ENCODE measurements at regions not wholly inside any gene's neighbourhood (a gene's known extent, or its start where the extent isn't known, plus 50 kb on each side); places are given as distances from the start of the nearest gene placed in this dataset.
"Not testable (repeated sequence)": the region's sequence is repeated elsewhere in the genome, so short reads cannot be mapped to it uniquely, and the experiment has no call there.

GRCh38 chr21:9739240-9739639, 782.1 kb upstream of the TPTE start:
- Histone ChIP-seq H3K9ac (ENCODE audit: extremely low read depth, low read length, poor library complexity, severe bottlenecking) (no peak overlapping the region), H3K27ac (ENCODE audit: low read depth, low read length) (no peak overlapping the region), H3K9me3 (ENCODE audit: control insufficient read depth, low read length) (peaks cover 85% of the 10 kb centered on the region), H3K4me3 (ENCODE audit: low read length) (no peak overlapping the region), H3K4me1 (ENCODE audit: control insufficient read depth, insufficient read depth, low read length) (no peaks in the 10 kb centered on the region), H3K27me3 (ENCODE audit: control insufficient read depth, insufficient read depth, low read length, poor library complexity, severe bottlenecking) (no peaks in the 10 kb centered on the region), H3K36me3 (ENCODE audit: control insufficient read depth, insufficient read depth, low read length) (no peaks in the 10 kb centered on the region)
- no peaks in the 10 kb centered on the region for H3K4me1 Mint-ChIP-seq
- no peak for DNase-seq
- H3K36me3 Mint-ChIP-seq (ENCODE audit: low read depth), result no peaks in the 10 kb centered on the region
- no peaks in the 10 kb centered on the region for H3K27me3 Mint-ChIP-seq (ENCODE audit: insufficient read depth)
- WGBS, 2 experiments (ENCODE audit: insufficient coverage in 1 of 2, insufficient read length in 1 of 2), result 77 to 89% methylated on average over 2 to 3 of the region's 3 CpGs
- H3K27ac Mint-ChIP-seq, result no peak overlapping the region
- peaks cover 5% of the 10 kb centered on the region for H3K9me3 Mint-ChIP-seq
- no peak for TF ChIP-seq CTCF (conservative IDR thresholded peaks at IDR 0.05)
- H3K4me3 Mint-ChIP-seq, result no peak overlapping the region

GRCh38 chr21:9740177-9740941, 781.0 kb upstream of the TPTE start:
- Histone ChIP-seq H3K4me3 (ENCODE audit: low read length) (peak overlapping the region; percentile 7), H3K9me3 (ENCODE audit: control insufficient read depth, low read length) (peaks cover 88% of the 10 kb centered on the region)
- H3K4me1 ChIP-seq (ENCODE audit: control insufficient read depth, insufficient read depth, low read length); DNase-seq; H3K4me1 Mint-ChIP-seq; H3K27ac ChIP-seq (ENCODE audit: low read depth, low read length); H3K9ac ChIP-seq (ENCODE audit: extremely low read depth, low read length, poor library complexity, severe bottlenecking); H3K9me3 Mint-ChIP-seq; H3K27ac Mint-ChIP-seq; H3K4me3 Mint-ChIP-seq; H3K36me3 Mint-ChIP-seq (ENCODE audit: low read depth); H3K27me3 ChIP-seq (ENCODE audit: control insufficient read depth, insufficient read depth, low read length, poor library complexity, severe bottlenecking); H3K27me3 Mint-ChIP-seq (ENCODE audit: insufficient read depth); H3K36me3 ChIP-seq (ENCODE audit: control insufficient read depth, insufficient read depth, low read length): not testable (repeated sequence)
- 65 to 73% methylated on average over 3 to 5 of the region's 8 CpGs for WGBS, 2 experiments (ENCODE audit: insufficient coverage in 1 of 2, insufficient read length in 1 of 2)

- H3K27me3 Mint-ChIP-seq (ENCODE audit: insufficient read depth); H3K4me3 ChIP-seq (ENCODE audit: low read length); H3K27ac ChIP-seq (ENCODE audit: low read depth, low read length); H3K4me1 ChIP-seq (ENCODE audit: control insufficient read depth, insufficient read depth, low read length); H3K27me3 ChIP-seq (ENCODE audit: control insufficient read depth, insufficient read depth, low read length, poor library complexity, severe bottlenecking); H3K4me1 Mint-ChIP-seq; H3K36me3 Mint-ChIP-seq (ENCODE audit: low read depth); H3K9me3 Mint-ChIP-seq; H3K27ac Mint-ChIP-seq; H3K9ac ChIP-seq (ENCODE audit: extremely low read depth, low read length, poor library complexity, severe bottlenecking); H3K4me3 Mint-ChIP-seq; DNase-seq; H3K36me3 ChIP-seq (ENCODE audit: control insufficient read depth, insufficient read depth, low read length): not testable (repeated sequence)
- peaks cover 93% of the 10 kb centered on the region for H3K9me3 ChIP-seq (ENCODE audit: control insufficient read depth, low read length)
- 70 to 80% methylated on average over 6 to 8 of the region's 8 CpGs for WGBS, 2 experiments (ENCODE audit: insufficient coverage in 1 of 2, insufficient read length in 1 of 2)
These were observed 780.2 kb upstream of the TPTE start for GRCh38 chr21:9740991-9741742.

- H3K36me3 ChIP-seq (ENCODE audit: control insufficient read depth, insufficient read depth, low read length); DNase-seq; H3K4me1 ChIP-seq (ENCODE audit: control insufficient read depth, insufficient read depth, low read length); H3K9me3 Mint-ChIP-seq; H3K27me3 Mint-ChIP-seq (ENCODE audit: insufficient read depth); H3K27ac Mint-ChIP-seq; H3K4me1 Mint-ChIP-seq; H3K4me3 Mint-ChIP-seq; H3K27ac ChIP-seq (ENCODE audit: low read depth, low read length); H3K9ac ChIP-seq (ENCODE audit: extremely low read depth, low read length, poor library complexity, severe bottlenecking); H3K27me3 ChIP-seq (ENCODE audit: control insufficient read depth, insufficient read depth, low read length, poor library complexity, severe bottlenecking); H3K36me3 Mint-ChIP-seq (ENCODE audit: low read depth): not testable (repeated sequence)
- 86% methylated on average over 10 of the region's 10 CpGs for WGBS, 2 experiments (ENCODE audit: insufficient coverage in 1 of 2, insufficient read length in 1 of 2)
- H3K9me3 ChIP-seq (ENCODE audit: control insufficient read depth, low read length), result peaks cover 88% of the 10 kb centered on the region
- peak overlapping the region; percentile 47 for H3K4me3 ChIP-seq (ENCODE audit: low read length)
These were observed 777.8 kb upstream of the TPTE start for GRCh38 chr21:9743566-9743965.

- H3K27ac Mint-ChIP-seq; H3K9ac ChIP-seq (ENCODE audit: extremely low read depth, low read length, poor library complexity, severe bottlenecking); H3K36me3 Mint-ChIP-seq (ENCODE audit: low read depth); H3K27me3 Mint-ChIP-seq (ENCODE audit: insufficient read depth); H3K9me3 Mint-ChIP-seq; H3K36me3 ChIP-seq (ENCODE audit: control insufficient read depth, insufficient read depth, low read length); H3K27ac ChIP-seq (ENCODE audit: low read depth, low read length); H3K4me1 ChIP-seq (ENCODE audit: control insufficient read depth, insufficient read depth, low read length); H3K4me1 Mint-ChIP-seq; DNase-seq; H3K27me3 ChIP-seq (ENCODE audit: control insufficient read depth, insufficient read depth, low read length, poor library complexity, severe bottlenecking); H3K4me3 Mint-ChIP-seq: not testable (repeated sequence)
- WGBS, 2 experiments (ENCODE audit: insufficient coverage in 1 of 2, insufficient read length in 1 of 2), result 25 to 37% methylated on average over 3 to 4 of the region's 4 CpGs
- Histone ChIP-seq H3K4me3 (ENCODE audit: low read length) (peak overlapping the region; percentile 47), H3K9me3 (ENCODE audit: control insufficient read depth, low read length) (peaks cover 88% of the 10 kb centered on the region)
These were observed 777.2 kb upstream of the TPTE start for GRCh38 chr21:9744166-9744565.

- H3K4me3 Mint-ChIP-seq; H3K27ac ChIP-seq (ENCODE audit: low read depth, low read length); H3K27me3 Mint-ChIP-seq (ENCODE audit: insufficient read depth); H3K27me3 ChIP-seq (ENCODE audit: control insufficient read depth, insufficient read depth, low read length, poor library complexity, severe bottlenecking); H3K9me3 Mint-ChIP-seq; H3K9ac ChIP-seq (ENCODE audit: extremely low read depth, low read length, poor library complexity, severe bottlenecking); DNase-seq; H3K36me3 ChIP-seq (ENCODE audit: control insufficient read depth, insufficient read depth, low read length); H3K27ac Mint-ChIP-seq; H3K4me3 ChIP-seq (ENCODE audit: low read length); H3K36me3 Mint-ChIP-seq (ENCODE audit: low read depth); H3K4me1 ChIP-seq (ENCODE audit: control insufficient read depth, insufficient read depth, low read length); H3K4me1 Mint-ChIP-seq: not testable (repeated sequence)
- WGBS, 2 experiments (ENCODE audit: insufficient coverage in 1 of 2, insufficient read length in 1 of 2), result 63 to 75% methylated on average over 2 to 4 of the region's 4 CpGs
- H3K9me3 ChIP-seq (ENCODE audit: control insufficient read depth, low read length), result peaks cover 88% of the 10 kb centered on the region
These were observed 776.8 kb upstream of the TPTE start for GRCh38 chr21:9744593-9744992.
